SU-DHL-6 (cell line): ENCODE measurements at regions not wholly inside any gene's neighbourhood (a gene's known extent, or its start where the extent isn't known, plus 50 kb on each side); places are given as distances from the start of the nearest gene placed in this dataset.

Source experiments
- H2AFZ ChIP-seq: fragments of 200-600 bp; sonication (generic); 2 replicates; pipeline ENCODE4 v1.6.1; 2014; ENCODE audit warnings: low read depth, mild to moderate bottlenecking, moderate library complexity, mixed read lengths, antibody characterized with exemption, low read length; ENCODE audit not compliant: severe bottlenecking
- H3F3A ChIP-seq: fragments of 200-600 bp; shearing (Covaris generic); 2 replicates; pipeline ENCODE4 v1.6.0; 2016; ENCODE audit warnings: antibody characterized with exemption, mild to moderate bottlenecking; ENCODE audit not compliant: insufficient read depth
- H3K27ac ChIP-seq: fragments of 200-600 bp; sonication (generic); 2 replicates; pipeline ENCODE4 v1.5.1; 2016; ENCODE audit warnings: low read depth, mild to moderate bottlenecking, low read length, moderate library complexity, mixed read lengths
- H3K27me3 ChIP-seq: fragments of 200-600 bp; sonication (generic), shearing (Covaris generic); 2 replicates; pipeline ENCODE4 v1.6.0; 2014; ENCODE audit warnings: mild to moderate bottlenecking, low read length
- H3K36me3 ChIP-seq: fragments of 200-600 bp; sonication (generic); 2 replicates; pipeline ENCODE4 v1.6.1; 2014; ENCODE audit warnings: mild to moderate bottlenecking, low read length, mixed read lengths
- H3K4me2 ChIP-seq: fragments of 300-600, 200-600 bp; shearing (Covaris generic), sonication (generic); 2 replicates; pipeline ENCODE4 v1.6.0; 2014; ENCODE audit warnings: low read length, low read depth, mild to moderate bottlenecking; ENCODE audit not compliant: poor library complexity, severe bottlenecking
- H3K4me3 ChIP-seq: fragments of 200-600 bp; sonication (generic); 2 replicates; pipeline ENCODE4 v1.5.1; 2014; ENCODE audit warnings: antibody characterized with exemption, low read length, mild to moderate bottlenecking, mixed read lengths; ENCODE audit not compliant: insufficient read depth, poor library complexity, severe bottlenecking
- H3K79me2 ChIP-seq: fragments of 200-600 bp; sonication (generic); 2 replicates; pipeline ENCODE4 v1.6.1; 2014; ENCODE audit warnings: mild to moderate bottlenecking, low read length, moderate library complexity; ENCODE audit not compliant: insufficient read depth
- H3K9ac ChIP-seq: fragments of 200-600 bp; sonication (generic); 2 replicates; pipeline ENCODE4 v1.7.0; 2014; ENCODE audit warnings: mild to moderate bottlenecking, low read length
- H3K9me2 ChIP-seq: fragments of 200-600 bp; sonication (generic); replicated peaks from 2 replicates; pipeline ENCODE4 v1.6.1; 2014; ENCODE audit warnings: low read length; ENCODE audit not compliant: insufficient read depth
- H3K9me3 ChIP-seq: fragments of 200-600 bp; sonication (generic); 2 replicates; pipeline ENCODE4 v1.6.1; 2014; ENCODE audit warnings: low read length, mixed read lengths; ENCODE audit not compliant: insufficient read depth
- H4K20me1 ChIP-seq: fragments of 200-600 bp; sonication (generic); 2 replicates; pipeline ENCODE4 v1.6.1; 2014; ENCODE audit warnings: low read depth, mild to moderate bottlenecking, antibody characterized with exemption, low read length, moderate library complexity, mixed read lengths
- EZH2phosphoT487 ChIP-seq: fragments of 200-600 bp; sonication (generic), shearing (Covaris generic); conservative IDR thresholded peaks from 2 replicates; pipeline ENCODE4 v1.6.1; 2018; ENCODE audit warnings: mild to moderate bottlenecking, antibody characterized with exemption, low read length, moderate library complexity, mixed read lengths
- TF ChIP-seq, protein P1 (sequence below): fragments of 200-600 bp; sonication (generic); IDR thresholded peaks from one replicate; pipeline ENCODE4 v1.5.1; 2017; ENCODE audit warnings: antibody characterized with exemption, mild to moderate bottlenecking, low read length, moderate library complexity; ENCODE audit not compliant: insufficient read depth, poor library complexity, severe bottlenecking

DNA sequence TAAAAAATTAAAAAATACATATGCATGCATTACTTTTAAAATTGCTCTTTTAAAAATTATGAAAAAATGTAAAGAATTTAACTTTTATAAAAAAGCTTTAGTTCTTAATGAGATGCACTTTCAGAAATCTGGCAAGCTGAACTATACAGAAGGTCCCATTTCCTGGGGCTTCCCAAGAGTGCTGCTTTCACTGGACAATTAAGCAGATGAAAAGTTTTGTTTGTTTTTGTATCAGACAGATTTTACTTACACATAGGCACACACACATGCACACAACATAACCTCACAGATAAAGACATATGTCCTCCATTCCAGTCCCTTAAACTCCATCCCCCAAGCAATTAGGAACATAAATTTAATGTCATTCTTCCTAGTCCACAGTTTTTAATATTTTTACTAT is 402.3 kb upstream of the ASIC2 start:
- Histone ChIP-seq H3K79me2 (no peaks in the 10 kb centered on the region), H3K27ac (no peak overlapping the region), H3K27me3 (no peaks in the 10 kb centered on the region), H3K4me2 (no peak overlapping the region), H3K9ac (no peak overlapping the region), H3K9me3 (no peaks in the 10 kb centered on the region), H3F3A (no peaks in the 10 kb centered on the region), H3K36me3 (no peaks in the 10 kb centered on the region), H4K20me1 (no peaks in the 10 kb centered on the region), H2AFZ (no peak overlapping the region), H3K4me3 (no peak overlapping the region), H3K9me2 (no peaks in the 10 kb centered on the region)
- no peak for TF ChIP-seq EZH2phosphoT487
- TF ChIP-seq, protein P1, sequence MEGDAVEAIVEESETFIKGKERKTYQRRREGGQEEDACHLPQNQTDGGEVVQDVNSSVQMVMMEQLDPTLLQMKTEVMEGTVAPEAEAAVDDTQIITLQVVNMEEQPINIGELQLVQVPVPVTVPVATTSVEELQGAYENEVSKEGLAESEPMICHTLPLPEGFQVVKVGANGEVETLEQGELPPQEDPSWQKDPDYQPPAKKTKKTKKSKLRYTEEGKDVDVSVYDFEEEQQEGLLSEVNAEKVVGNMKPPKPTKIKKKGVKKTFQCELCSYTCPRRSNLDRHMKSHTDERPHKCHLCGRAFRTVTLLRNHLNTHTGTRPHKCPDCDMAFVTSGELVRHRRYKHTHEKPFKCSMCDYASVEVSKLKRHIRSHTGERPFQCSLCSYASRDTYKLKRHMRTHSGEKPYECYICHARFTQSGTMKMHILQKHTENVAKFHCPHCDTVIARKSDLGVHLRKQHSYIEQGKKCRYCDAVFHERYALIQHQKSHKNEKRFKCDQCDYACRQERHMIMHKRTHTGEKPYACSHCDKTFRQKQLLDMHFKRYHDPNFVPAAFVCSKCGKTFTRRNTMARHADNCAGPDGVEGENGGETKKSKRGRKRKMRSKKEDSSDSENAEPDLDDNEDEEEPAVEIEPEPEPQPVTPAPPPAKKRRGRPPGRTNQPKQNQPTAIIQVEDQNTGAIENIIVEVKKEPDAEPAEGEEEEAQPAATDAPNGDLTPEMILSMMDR: no peak

DNA sequence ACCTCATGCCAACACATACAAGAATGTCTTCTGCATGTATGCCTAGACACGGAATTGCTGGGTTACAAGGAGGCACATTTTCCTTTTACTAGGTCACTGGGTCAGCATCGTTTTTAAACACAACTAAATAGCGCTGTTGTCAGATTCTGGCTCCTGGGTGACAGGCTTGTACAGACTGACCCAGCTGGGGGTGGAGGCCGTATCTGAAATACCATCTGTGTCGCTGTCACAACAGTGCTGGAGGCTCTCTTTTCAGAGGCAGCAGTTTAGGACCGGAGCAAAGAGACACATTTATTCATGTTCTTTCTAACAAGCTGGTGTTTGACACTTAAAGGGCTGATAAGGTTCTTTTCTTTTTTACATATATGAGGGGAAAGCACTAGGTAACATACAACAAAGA is 403.0 kb upstream of the ASIC2 start:
- TF ChIP-seq, protein P1: no peak
- TF ChIP-seq EZH2phosphoT487: no peak
- no peak overlapping the region for H3K4me2 ChIP-seq
- H3F3A ChIP-seq: no peaks in the 10 kb centered on the region
- no peaks in the 10 kb centered on the region for H3K9me2 ChIP-seq
- H3K79me2 ChIP-seq: no peaks in the 10 kb centered on the region
- no peak overlapping the region for H3K4me3 ChIP-seq
- H3K36me3 ChIP-seq: no peaks in the 10 kb centered on the region
- no peaks in the 10 kb centered on the region for H3K27me3 ChIP-seq
- no peak overlapping the region for H3K27ac ChIP-seq
- H4K20me1 ChIP-seq: no peaks in the 10 kb centered on the region
- no peak overlapping the region for H2AFZ ChIP-seq
- no peaks in the 10 kb centered on the region for H3K9me3 ChIP-seq
- H3K9ac ChIP-seq: no peak overlapping the region

DNA sequence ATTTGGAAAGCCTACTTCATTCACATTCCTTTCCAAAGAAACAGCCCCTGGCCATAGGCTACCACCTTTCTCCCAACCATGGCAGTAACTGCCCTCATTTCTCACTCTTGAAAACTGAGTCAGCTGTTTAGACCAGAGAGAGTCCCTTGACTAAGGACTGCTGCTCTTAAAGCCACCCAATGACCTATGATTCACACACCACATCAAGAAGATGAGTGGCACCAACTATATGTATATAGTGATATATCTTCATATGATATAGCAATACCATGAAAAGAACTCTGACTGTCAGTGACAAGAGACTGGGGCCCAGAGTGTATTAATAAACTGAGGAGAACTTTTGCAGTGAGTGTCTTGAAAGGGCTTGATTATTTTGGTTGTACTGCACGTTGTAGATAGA is 404.5 kb upstream of the ASIC2 start:
- Histone ChIP-seq H2AFZ (no peak overlapping the region), H3K79me2 (no peaks in the 10 kb centered on the region), H3K4me2 (no peak overlapping the region), H3K36me3 (no peaks in the 10 kb centered on the region), H3K4me3 (no peak overlapping the region), H3K9me2 (no peaks in the 10 kb centered on the region), H3K9ac (no peak overlapping the region), H3F3A (no peaks in the 10 kb centered on the region), H4K20me1 (no peaks in the 10 kb centered on the region), H3K9me3 (no peaks in the 10 kb centered on the region), H3K27me3 (no peaks in the 10 kb centered on the region), H3K27ac (no peak overlapping the region)
- TF ChIP-seq, protein P1: no peak
- TF ChIP-seq EZH2phosphoT487: no peak

DNA sequence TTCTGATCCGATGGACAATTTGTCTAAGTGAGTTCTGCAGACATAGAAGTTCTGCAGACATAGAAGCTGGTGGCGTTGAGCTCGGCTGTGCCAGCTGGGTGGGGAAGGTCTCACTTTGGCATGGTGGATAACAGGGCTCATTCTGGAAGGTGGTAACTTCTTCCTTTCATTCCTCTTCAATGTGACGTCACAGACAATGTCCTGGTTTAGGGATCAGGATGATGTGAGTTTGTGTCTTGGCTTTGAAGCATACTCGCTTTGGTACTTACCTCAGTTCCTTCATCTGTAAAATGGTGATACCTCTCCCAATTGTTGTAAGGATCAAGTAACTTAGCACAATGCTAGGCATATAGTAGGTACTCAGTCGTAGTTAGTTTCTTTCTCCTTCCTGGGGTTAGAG is 408.8 kb upstream of the ASIC2 start:
- no peaks in the 10 kb centered on the region for H3K36me3 ChIP-seq
- H3K27ac ChIP-seq: no peak overlapping the region
- H3F3A ChIP-seq: no peaks in the 10 kb centered on the region
- H3K79me2 ChIP-seq: no peaks in the 10 kb centered on the region
- H3K9me3 ChIP-seq: no peaks in the 10 kb centered on the region
- H3K27me3 ChIP-seq: no peaks in the 10 kb centered on the region
- TF ChIP-seq EZH2phosphoT487: no peak
- TF ChIP-seq, protein P1: no peak
- no peak overlapping the region for H3K9ac ChIP-seq
- H4K20me1 ChIP-seq: no peaks in the 10 kb centered on the region
- H3K4me2 ChIP-seq: no peak overlapping the region
- H3K9me2 ChIP-seq: no peaks in the 10 kb centered on the region
- no peak overlapping the region for H3K4me3 ChIP-seq
- H2AFZ ChIP-seq: no peak overlapping the region
